DOHH2 (cell line): ENCODE measurements at regions not wholly inside any gene's neighbourhood (a gene's known extent, or its start where the extent isn't known, plus 50 kb on each side); places are given as distances from the start of the nearest gene placed in this dataset.

Experiments
- EZH2phosphoT487 ChIP-seq: fragments of 200-600 bp; sonication (generic); IDR thresholded peaks from 2 replicates; pipeline ENCODE4 v1.6.1; 2017; ENCODE audit warnings: borderline replicate concordance, mild to moderate bottlenecking, antibody characterized with exemption, low read length, moderate library complexity, mixed read lengths
- TF ChIP-seq, protein P1 (sequence below): fragments of 200-600 bp; sonication (generic); IDR thresholded peaks from one replicate; pipeline ENCODE4 v1.5.1; 2014; ENCODE audit warnings: antibody characterized with exemption, mild to moderate bottlenecking, low read depth, low read length; ENCODE audit not compliant: poor library complexity, severe bottlenecking

DNA sequence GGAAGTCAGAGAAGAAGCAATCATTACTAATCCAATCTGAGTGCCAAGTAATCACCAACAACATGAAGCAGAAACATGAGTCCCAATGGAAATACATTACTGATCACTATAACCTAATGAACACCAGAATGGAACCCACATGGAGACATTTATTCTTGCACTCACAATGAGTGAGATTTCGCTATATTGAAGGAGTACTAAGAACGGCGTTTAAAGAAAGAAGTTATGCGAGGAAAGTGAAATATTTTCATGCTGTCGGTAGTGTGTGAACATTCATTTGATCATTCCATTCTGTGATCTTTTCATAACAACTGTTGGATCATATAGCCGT, 181.1 kb downstream of the IRS1 start:
- TF ChIP-seq, protein P1, sequence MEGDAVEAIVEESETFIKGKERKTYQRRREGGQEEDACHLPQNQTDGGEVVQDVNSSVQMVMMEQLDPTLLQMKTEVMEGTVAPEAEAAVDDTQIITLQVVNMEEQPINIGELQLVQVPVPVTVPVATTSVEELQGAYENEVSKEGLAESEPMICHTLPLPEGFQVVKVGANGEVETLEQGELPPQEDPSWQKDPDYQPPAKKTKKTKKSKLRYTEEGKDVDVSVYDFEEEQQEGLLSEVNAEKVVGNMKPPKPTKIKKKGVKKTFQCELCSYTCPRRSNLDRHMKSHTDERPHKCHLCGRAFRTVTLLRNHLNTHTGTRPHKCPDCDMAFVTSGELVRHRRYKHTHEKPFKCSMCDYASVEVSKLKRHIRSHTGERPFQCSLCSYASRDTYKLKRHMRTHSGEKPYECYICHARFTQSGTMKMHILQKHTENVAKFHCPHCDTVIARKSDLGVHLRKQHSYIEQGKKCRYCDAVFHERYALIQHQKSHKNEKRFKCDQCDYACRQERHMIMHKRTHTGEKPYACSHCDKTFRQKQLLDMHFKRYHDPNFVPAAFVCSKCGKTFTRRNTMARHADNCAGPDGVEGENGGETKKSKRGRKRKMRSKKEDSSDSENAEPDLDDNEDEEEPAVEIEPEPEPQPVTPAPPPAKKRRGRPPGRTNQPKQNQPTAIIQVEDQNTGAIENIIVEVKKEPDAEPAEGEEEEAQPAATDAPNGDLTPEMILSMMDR: no peak
- TF ChIP-seq EZH2phosphoT487: no peak
